Mucosa of stomach (tissue), 1 donor: ENCODE measurements at regions not wholly inside any gene's neighbourhood (a gene's known extent, or its start where the extent isn't known, plus 50 kb on each side); places are given as distances from the start of the nearest gene placed in this dataset.

ENCODE experiments used
- H3K27me3 ChIP-seq: one replicate; pipeline ENCODE4 v1.7.0; 2013; ENCODE audit warnings: mild to moderate bottlenecking, low read length; ENCODE audit not compliant: control insufficient read depth, insufficient read depth
- H3K36me3 ChIP-seq: one replicate; pipeline ENCODE4 v1.7.0; 2013; ENCODE audit warnings: low read length; ENCODE audit not compliant: control insufficient read depth, insufficient read depth
- H3K4me1 ChIP-seq: one replicate; pipeline ENCODE4 v1.7.0; 2013; ENCODE audit warnings: mild to moderate bottlenecking, low read length; ENCODE audit not compliant: control insufficient read depth, insufficient read depth
- H3K4me3 ChIP-seq: one replicate; pipeline ENCODE4 v1.7.0; 2013; ENCODE audit warnings: low read length
- H3K9ac ChIP-seq: one replicate; pipeline ENCODE4 v1.7.0; 2013; ENCODE audit warnings: mild to moderate bottlenecking, low read length, moderate library complexity
- H3K9me3 ChIP-seq: one replicate; pipeline ENCODE4 v1.7.0; 2013; ENCODE audit warnings: mild to moderate bottlenecking, low read length, moderate library complexity; ENCODE audit not compliant: control insufficient read depth
- donor health status: Pancreatic carcinoma.

GRCh38 chr19:27647423-27647822 is 1565.5 kb downstream of the UQCRFS1 start:
- no peak overlapping the region for H3K4me3 ChIP-seq
- H3K36me3 ChIP-seq: no peaks in the 10 kb centered on the region
- no peaks in the 10 kb centered on the region for H3K4me1 ChIP-seq
- no peaks in the 10 kb centered on the region for H3K27me3 ChIP-seq
- no peaks in the 10 kb centered on the region for H3K9me3 ChIP-seq
- H3K9ac ChIP-seq: no peak overlapping the region

DNA sequence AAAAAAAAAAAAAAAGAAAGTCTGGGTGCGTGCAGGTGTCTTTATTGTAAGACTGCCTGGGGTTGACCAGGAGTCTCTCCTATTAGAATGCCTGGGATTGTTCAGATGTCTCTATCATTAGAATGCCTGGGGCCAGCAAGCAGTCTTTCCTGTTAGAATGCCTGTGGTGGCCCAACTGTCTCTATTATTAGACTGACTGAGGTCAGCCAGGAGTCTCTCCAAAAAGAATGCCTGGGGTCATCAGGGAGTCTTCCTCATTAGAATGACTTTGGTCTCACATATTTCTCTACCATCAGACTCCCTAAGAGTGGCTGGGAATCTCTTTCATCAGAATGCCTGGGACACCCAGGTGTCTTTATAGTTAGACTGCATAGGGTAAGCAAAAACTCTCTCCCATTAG is 1577.5 kb downstream of the UQCRFS1 start:
- Histone ChIP-seq H3K4me3 (no peak overlapping the region), H3K9me3 (peaks cover 3% of the 10 kb centered on the region)

GRCh38 chr19:27618006-27618405 is 1594.9 kb downstream of the UQCRFS1 start:
- Histone ChIP-seq H3K4me3 (no peak overlapping the region), H3K4me1 (no peaks in the 10 kb centered on the region), H3K9ac (no peak overlapping the region), H3K36me3 (no peaks in the 10 kb centered on the region), H3K27me3 (no peaks in the 10 kb centered on the region), H3K9me3 (no peaks in the 10 kb centered on the region)

More for the DNA sequence above, 1577.5 kb downstream of the UQCRFS1 start:
- no peak overlapping the region for H3K9ac ChIP-seq
- no peaks in the 10 kb centered on the region for H3K27me3 ChIP-seq
- H3K4me1 ChIP-seq: no peaks in the 10 kb centered on the region
- no peaks in the 10 kb centered on the region for H3K36me3 ChIP-seq

DNA sequence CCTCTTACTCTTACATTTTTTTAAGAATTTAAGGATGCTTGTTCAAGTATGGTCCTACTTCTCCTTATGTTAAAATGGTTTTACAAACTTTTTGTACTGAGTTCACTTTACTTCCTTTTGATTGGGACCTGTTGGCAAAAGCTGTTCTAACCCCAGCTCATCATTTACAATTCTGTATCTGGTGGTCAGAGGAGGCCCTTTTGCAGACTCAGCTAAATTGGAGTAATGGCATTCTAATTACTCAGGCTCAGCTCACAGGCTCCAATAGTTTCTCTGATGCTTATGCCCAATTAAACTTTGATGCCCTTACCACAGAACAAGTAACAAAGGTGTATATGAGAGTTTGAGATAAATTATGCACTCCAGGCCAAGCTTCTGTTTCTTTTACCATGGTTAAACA is 1632.0 kb downstream of the UQCRFS1 start:
- H3K9me3 ChIP-seq: no peaks in the 10 kb centered on the region
- H3K36me3 ChIP-seq: no peaks in the 10 kb centered on the region
- H3K27me3 ChIP-seq: no peaks in the 10 kb centered on the region
- no peaks in the 10 kb centered on the region for H3K4me1 ChIP-seq
- no peak overlapping the region for H3K9ac ChIP-seq
- no peak overlapping the region for H3K4me3 ChIP-seq
